ENCODE measurements at regions not wholly inside any gene's neighbourhood (a gene's known extent, or its start where the extent isn't known, plus 50 kb on each side); places are given as distances from the start of the nearest gene placed in this dataset.
"Not testable (repeated sequence)": the region's sequence is repeated elsewhere in the genome, so short reads cannot be mapped to it uniquely, and the experiment has no call there.

GRCh38 chr14:84959851-84960520 is 570.0 kb upstream of the FLRT2 start:
- DNase-seq (ENCODE audit: low read depth, low spot score), result peak; percentile 61

- DNase-seq (ENCODE audit: low read depth, low spot score), result peak; percentile 34
These were observed 568.3 kb upstream of the FLRT2 start for GRCh38 chr14:84961637-84962036.

DNA sequence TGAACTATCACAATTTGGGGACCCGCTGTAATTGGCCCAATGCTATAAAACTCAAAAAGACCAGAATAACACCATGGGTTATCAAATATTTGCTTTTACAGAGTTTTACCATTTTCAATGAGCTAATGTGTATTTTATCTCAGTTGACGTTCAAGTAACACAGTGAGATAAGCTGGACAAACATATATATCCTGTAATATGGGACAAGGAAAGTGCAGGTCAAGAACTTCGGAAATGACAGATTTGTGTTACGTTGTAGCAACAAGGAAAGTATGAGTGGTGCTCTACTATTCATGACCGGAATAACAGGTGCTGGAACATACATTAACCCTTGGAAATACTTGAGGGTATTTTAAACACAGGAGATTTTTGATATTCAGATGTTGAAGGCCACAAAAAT is 566.4 kb upstream of the FLRT2 start:
- DNase-seq (ENCODE audit: low read depth, low spot score), result no peak

DNA sequence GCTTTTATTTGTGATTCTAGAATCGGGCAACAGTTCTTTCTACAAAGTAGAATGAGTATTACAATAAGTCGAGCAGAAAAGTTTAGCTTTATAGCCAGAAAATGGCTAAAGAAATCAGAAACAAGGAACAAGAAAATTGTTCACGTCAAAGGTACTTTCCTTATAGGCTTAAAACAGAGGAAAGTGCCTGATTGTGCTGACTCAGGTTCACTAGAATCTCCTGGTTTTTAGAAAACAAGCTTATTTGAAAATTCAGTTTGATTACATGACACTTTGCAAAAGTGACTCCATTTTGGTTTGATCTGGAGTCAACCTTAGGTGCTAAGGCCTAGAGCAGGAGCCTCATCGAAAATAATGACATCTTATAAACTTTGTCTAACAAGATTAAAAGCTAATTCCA is 564.7 kb upstream of the FLRT2 start:
- no peak for DNase-seq (ENCODE audit: low read depth, low spot score)

DNA sequence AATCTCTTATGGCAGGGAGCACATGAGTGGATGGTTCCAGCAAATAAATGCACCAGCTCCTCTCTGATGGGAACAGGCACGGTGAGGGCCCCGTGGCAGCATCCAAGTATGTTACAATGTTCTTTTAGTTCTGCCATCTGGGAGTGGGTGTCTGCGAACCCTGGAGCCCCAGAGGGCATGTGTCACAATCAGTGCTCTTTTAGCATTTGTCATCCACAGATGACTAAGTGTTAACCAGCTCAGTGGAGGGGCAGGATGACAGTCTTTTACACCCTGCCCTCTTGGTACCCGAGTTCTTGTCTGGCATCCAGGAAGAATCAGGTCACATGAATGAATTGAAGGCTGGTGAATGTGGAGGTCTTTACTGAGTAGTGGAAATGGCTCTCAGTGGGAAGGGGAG is 560.4 kb upstream of the FLRT2 start:
- DNase-seq (ENCODE audit: low read depth, low spot score), result no peak

- DNase-seq (ENCODE audit: low read depth, low spot score), result no peak
These were observed 554.6 kb upstream of the FLRT2 start for GRCh38 chr14:84975241-84975902.

DNA sequence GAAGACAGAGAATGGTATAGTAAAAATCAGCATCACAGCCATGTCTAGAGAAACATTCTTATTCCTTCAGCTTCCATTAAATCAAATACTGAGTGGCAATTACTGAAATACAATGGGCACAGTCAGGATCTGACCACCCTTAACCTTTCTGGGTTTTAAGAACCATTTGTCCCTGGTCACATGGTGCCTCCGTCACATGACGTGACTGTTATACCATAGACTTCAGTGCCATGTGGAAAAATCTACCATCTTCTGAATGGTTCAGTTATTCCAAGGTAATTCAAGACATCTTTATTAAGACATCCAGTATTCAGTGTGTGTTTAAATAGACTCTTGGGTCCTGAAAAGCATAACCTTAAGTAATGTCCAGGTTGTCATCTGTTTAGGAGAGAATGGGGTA is 553.1 kb upstream of the FLRT2 start:
- DNase-seq (ENCODE audit: low read depth, low spot score), result no peak

- no peak for DNase-seq (ENCODE audit: low read depth, low spot score)
These were observed 542.9 kb upstream of the FLRT2 start for GRCh38 chr14:84987042-84987441.

- no peak for DNase-seq (ENCODE audit: low read depth, low spot score)
These were observed 541.6 kb upstream of the FLRT2 start for GRCh38 chr14:84988357-84988756.

- DNase-seq (ENCODE audit: low read depth, low spot score), result no peak
These were observed 538.9 kb upstream of the FLRT2 start for GRCh38 chr14:84991021-84991420.

DNA sequence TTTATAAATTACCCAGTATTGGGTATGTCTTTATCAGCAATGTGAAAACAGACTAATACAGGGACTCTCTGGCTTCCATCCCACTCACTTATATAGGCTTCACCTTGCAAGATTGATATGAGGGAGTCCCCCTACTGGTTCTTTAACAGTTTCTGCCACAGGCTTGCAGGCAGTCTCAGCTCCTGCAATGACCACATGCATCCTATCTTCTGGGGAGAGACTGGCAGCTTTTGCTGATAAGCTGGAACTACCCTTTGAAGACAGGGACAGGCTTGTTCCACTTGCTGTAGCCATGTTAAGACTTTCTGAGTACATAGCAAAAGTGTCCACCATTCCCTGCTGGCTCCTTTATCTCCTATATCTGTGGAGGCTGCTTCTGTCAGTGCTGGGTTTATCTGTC is 531.7 kb upstream of the FLRT2 start:
- DNase-seq (ENCODE audit: low read depth, low spot score), result no peak

GRCh38 chr14:85002846-85003245 is 527.1 kb upstream of the FLRT2 start:
- DNase-seq (ENCODE audit: low read depth, low spot score), result no peak

- no peak for DNase-seq (ENCODE audit: low read depth, low spot score)
These were observed 526.1 kb upstream of the FLRT2 start for GRCh38 chr14:85003805-85004204.

DNA sequence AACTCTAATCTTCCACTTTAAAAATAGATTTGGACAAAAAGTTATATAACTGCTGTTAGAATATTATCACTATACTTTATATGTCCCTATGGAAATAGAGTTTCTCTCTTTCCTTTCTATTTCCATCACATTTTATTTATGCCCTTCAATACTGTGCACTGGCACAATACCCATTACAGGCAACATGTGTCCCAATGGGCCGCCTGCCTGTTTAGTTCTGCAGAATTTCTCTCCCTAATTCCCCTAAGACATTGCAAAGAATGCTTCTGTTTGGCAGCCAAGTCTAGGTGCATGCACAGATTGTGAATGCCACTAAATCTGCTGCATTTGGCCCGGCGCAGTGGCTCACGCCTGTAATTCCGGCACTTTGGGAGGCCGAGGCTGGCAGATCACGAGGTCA is 520.4 kb upstream of the FLRT2 start:
- no peak for DNase-seq (ENCODE audit: low read depth, low spot score)

DNA sequence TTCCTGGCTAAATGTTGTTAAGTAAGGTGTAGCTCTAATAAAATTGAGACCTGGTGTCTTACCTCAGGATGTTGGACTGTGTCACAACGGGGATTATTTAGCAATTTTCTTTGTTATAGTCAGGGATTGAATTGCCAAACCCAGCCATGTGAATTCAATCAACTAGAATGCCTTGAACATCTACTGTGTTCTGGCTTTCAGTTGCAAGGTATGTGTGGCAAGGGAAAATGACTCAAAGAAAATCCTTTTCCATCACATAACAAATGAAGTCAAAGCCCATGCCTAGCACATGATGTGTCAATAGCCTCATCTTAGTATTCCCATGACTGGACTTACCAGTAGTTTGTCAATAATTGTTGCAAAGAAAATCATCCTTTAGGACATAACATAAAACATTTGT is 519.8 kb upstream of the FLRT2 start:
- DNase-seq (ENCODE audit: low read depth, low spot score), result peak; percentile 7

- DNase-seq (ENCODE audit: low read depth, low spot score), result no peak
These were observed 513.4 kb upstream of the FLRT2 start for GRCh38 chr14:85016496-85016895.

- not testable (repeated sequence) for DNase-seq (ENCODE audit: low read depth, low spot score)
These were observed 506.1 kb upstream of the FLRT2 start for GRCh38 chr14:85023866-85024265.

DNA sequence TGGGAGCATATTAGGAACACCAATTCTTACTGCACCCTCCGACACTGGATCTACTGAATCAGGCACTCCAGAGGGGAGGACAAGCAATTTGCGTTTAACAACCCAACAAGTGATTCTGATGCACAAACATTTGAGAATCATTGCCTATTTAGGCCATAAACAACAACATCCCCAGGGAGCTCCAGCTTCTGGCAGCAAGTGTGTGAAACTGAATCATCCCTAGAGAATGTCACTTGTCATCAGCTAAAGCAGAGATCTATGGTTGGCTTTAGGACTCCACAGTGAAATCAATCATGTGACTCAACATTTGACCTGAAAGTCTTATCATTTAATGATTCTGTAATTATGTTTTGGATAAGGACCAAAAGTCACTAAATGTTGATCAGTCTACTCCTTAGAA is 505.0 kb upstream of the FLRT2 start:
- peak; percentile 35 for DNase-seq (ENCODE audit: low read depth, low spot score)

DNA sequence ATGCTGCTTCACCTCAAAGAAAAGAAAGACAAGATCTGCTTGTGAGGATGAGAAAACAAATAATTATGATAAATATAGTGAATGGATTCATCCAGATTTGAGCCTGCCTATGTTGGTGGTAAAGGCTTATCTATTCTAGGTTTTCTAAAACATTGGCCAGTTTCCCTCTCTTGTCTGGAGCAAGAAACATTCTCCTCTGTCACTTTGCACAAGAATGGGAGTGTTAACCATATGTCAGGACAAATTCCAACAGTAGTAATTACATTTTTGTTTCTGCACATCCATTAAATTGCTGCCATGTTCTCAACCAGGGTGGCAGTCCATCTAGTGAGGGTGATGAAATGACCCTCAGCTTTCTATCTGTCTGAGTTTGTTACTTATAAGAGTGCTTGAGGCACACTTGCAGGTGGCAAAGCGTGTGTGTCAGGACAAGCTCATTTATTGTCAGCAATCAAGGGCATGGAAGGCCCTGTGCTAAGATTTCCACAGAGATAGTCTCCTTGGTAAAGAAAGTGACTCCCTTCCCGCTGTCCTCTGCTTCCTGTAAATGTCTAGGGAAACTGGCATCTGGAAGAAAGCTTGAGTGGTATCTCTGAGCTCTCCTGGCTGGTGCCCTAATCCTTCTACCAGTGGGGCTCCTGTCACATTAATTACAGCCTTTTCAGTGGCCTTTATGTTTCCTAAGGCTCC is 502.1 kb upstream of the FLRT2 start:
- no peak for DNase-seq (ENCODE audit: low read depth, low spot score)

- no peak for DNase-seq (ENCODE audit: low read depth, low spot score)
These were observed 492.5 kb upstream of the FLRT2 start for GRCh38 chr14:85037411-85037810.

DNA sequence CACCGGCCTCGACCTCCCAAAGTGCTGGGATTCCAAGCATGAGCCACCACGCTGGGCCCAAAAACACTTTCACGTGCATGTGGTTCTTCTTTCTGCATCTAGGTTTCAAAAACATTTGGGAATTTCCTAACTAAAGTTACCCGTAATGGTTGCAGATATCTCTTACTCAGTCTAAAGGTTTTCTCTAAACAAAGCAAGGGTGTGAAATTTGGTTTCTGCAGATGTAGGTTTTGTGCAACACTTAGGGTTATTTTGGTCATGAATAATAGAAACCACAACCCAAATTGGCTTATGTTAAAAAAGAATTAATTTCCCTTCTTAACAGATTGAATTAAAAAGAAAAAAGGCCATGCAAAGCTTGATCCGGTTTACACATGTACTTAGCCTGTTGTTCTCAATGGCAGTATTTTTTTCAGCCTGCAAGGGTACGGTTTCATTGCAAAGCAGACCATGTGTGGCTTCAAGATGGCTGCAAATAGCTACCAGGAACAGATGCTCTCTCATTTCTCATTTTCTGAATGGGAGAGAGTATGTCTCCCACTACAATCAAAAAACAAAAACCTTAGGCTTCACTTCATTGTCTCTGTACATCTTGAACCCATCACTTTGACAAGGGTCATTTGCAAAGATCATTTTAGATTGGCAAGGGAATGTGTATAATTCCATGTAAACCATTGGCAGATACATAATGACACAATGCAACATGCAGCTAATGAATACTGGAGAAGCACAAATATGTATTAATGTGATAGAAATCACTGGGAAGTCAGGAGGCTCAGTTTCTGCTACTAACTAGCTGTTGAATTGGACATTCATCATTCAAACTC is 491.2 kb upstream of the FLRT2 start:
- no peak for DNase-seq (ENCODE audit: low read depth, low spot score)

GRCh38 chr14:85039353-85039626 is 490.7 kb upstream of the FLRT2 start:
- DNase-seq (ENCODE audit: low read depth, low spot score), result no peak

Measured in astrocyte of the hippocampus (primary cell).